ENCODE measurements at regions not wholly inside any gene's neighbourhood (a gene's known extent, or its start where the extent isn't known, plus 50 kb on each side); places are given as distances from the start of the nearest gene placed in this dataset.

GRCh38 chr7:106418094-106418493 is 133.3 kb upstream of the NAMPT start:
- no peak for DNase-seq

GRCh38 chr7:106417273-106417902 is 132.6 kb upstream of the NAMPT start:
- no peak for DNase-seq

DNA sequence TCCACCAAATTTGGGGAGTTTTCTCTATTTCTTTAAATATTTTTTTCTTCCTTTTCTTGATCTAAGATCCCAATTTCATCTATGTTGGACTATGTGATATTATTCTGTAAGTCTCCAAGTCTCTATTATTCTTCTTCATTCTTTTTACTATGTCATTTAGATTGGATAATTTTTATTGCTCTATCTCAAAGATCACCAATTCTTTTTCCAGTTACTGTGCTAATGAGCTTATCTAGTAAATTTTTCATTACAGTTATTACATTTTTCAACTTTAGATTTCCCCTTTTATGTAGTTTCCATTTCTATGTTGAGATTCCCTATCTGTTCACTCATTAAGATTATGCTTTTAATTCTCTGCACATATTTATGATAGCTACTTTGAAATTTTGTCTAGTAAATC is 131.6 kb upstream of the NAMPT start:
- no peak for DNase-seq

- DNase-seq: no peak
Measured at GRCh38 chr7:106415433-106415832, 130.7 kb upstream of the NAMPT start.

DNA sequence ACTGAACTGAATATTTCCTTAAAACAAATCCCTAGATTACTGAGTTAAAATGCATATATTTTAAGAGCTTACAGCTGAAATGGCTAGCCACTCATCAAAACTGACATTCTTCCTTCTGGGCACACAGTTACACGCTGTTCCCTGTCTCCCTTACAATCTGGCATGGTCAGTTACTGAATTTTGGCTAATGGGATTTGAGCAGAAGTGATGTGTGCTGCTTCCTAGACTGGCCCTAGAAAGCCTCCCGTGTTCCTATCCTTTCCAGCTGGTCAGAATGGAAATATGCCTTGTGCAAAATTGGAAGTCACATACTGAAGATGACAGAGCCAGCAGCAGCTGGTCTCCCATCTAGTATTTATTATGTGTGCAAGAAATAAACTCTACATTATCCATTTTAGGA is 128.7 kb upstream of the NAMPT start:
- no peak for DNase-seq

DNA sequence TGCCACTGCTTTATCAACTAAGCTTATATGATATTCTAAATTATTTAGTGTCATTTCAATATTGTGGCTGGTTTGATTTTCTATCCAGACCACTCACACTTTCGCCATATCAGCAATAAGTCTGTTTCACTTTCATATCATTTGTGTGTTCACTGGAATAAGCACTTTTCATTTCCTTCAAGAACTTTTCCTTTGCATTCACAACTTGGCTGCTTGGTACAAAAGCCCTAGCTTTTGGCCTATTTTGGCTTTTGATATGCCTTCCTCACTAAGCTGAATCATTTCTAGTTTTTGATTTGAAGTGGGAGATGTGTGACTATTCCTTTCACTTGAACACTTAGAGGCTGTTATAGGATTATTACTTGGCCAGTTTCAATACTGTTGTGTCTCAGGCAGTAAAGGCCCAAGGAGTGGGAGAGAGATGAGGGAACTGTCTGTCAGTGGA is 120.9 kb upstream of the NAMPT start:
- DNase-seq: no peak

DNA sequence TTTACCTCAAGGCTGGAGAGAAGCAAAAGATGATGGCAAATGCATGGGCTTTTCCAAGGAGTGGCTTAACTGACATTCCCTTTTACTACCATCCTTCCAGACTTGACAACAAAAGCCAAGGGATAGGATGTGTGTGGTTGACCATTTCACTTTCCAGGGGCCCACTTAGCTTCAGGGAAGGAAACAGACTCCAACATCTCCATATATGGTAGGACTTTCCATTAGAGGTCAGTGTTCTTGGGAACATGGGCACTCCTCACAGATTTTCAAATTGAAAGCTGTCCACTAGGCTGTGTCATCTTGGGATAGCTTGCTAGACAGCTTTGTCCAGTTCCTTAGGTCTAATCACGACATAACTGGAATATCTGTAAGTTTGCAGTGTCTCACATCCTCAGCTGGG is 118.1 kb upstream of the NAMPT start:
- DNase-seq: no peak

GRCh38 chr7:106400923-106401322 is 116.1 kb upstream of the NAMPT start:
- no peak for DNase-seq

DNA sequence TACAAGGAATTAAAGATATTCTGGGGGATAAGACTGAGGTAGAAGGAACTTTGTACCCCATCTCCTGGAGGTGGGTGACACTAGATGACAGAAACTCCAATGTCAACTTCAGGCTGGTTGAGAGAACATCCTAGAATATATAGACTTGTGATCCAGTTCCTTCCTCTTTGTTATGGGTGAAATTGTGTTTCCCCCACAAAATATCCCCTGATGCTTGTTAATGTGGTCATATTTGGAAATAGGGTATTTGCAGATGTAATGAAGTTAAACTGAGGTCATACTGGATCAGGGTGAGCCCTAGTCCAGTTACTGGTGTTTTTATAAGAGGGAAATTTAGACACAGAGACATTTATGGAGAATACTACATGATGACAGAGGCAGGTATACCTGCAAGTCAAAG is 114.0 kb upstream of the NAMPT start:
- no peak for DNase-seq

DNA sequence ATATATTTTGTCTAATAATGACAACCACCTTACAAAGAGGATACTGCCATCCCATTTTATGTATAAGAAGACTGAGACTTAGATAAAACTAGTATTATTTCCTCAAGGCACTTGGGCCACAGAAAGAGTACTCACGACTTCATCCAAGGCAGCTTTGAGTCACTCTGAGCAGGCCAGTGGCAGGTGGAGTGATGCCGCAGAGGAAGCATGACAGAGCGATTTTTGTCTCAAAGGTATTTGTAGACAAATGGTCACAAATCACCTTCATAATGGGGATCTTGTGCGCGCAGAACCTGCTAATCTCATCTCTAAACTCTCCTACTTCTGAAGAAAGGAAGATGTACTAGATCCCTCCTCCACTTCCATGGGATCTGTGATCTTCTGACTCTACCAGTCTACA is 113.2 kb upstream of the NAMPT start:
- no peak for DNase-seq

DNA sequence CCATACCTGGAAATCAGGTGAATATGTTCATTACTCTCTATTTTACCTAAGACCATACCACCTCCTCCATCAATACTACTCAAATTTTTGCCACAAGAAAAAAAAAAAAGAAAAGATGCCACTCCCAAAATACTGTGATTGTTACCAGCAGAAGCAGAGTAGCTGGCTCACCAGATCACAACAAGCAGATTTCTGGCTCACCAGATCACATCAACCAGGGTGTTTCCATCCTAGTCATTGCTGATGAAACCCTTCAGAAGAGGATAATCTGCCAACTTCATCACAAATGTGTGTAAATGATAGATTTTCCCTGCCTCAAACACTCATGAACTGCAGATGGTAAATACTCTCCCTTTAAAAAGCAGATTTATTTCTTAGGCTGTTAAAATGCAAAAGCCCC is 109.7 kb upstream of the NAMPT start:
- DNase-seq: no peak

GRCh38 chr7:106393564-106394251 is 108.9 kb upstream of the NAMPT start:
- no peak for DNase-seq

DNA sequence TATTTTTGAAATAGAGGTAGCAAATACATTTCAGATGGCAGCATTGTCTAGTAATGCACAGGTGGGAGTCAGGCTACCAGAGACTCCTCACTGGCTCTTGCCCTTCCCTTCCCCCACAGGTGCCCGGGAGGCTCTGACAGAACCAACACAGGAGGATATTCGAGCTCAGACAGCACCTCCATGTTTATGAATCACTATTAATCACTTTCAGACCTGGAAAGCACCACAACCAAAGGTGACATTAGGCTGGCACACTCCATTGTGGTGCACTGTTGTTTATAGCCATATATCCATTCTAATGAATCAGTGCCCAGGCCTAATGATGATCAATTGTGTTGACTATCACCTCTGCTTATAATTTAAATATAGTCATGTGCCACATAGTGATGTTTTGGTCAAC is 107.8 kb upstream of the NAMPT start:
- DNase-seq: no peak

GRCh38 chr7:106392144-106392543 is 107.4 kb upstream of the NAMPT start:
- DNase-seq: no peak

GRCh38 chr7:106386958-106387357 is 102.2 kb upstream of the NAMPT start:
- no peak for DNase-seq

DNA sequence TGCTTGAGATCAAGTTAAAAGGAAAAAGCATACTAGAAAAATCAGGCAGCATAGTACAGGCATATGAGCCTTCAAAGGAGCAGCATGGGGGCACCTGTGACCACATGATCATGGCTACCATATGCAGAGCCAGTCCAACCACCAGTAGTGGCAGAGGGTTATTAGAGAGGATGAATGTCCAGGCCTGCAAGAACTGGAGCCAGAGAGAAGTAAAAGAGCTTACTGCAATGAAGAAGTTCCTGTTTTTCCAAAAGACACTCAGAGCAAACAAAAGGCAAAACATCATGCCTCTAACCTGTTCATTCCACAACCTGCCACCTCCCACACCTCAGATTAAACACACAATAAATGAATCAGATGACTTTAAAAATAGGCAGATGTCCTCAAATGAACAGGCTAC is 99.6 kb upstream of the NAMPT start:
- no peak for DNase-seq

DNA sequence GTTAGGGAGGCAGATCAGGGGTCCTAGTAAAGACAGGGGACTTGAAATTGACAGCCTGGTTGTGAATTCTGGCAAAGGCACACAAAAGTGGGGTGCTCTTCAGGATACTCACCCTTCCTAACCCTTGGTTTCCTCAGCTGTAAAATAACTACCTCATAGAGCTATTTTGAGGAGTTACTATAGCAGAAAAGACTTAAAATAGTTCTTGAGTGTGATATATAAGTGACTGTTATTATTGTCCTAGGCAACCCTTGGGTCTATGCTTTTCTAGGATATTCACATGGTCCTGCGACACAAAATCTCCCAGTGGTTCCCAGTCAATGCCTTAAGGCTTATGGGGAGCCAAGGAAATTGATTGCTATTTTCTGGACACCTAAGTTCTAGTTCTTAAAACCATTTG is 98.1 kb upstream of the NAMPT start:
- DNase-seq: no peak

GRCh38 chr7:106382129-106382528 is 97.3 kb upstream of the NAMPT start:
- no peak for DNase-seq

GRCh38 chr7:106381252-106381651 is 96.5 kb upstream of the NAMPT start:
- no peak for DNase-seq

GRCh38 chr7:106377847-106378361 is 93.1 kb upstream of the NAMPT start:
- no peak for DNase-seq

DNA sequence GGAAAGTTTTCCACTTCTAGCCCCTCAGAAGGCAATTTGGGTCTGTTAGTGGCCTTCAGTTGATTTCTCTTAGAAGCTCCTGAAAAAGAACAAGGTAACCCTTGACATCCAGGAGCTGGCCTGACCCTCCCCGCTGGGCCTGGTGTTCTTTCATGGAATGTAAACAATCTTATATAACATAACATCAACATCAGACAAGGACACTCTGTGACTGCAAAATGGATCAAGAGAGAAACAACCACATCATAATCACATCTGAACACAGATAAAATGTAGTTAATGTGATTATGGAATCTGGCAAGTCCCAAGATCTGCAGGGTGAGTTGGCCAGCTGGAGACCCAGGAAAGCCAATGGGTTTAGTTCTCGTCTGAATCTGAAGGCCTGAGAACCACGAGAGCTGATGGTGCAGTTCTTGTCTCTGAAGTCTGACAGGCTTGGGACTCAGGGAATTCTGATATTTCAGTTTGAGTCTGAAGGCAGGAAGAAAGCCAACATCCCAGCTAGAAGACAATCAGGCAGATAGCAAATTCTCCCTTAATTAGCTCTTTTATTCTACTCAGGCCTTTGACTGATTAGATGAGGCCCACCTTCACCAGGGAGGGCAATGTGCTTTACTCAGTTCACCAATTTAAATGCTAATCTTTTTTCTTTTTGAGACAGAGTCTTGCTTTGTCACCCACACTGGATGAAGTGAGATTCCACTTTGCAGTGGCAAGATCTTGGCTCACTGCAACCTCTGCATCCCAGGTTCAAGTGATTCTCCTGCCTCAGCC is 91.4 kb upstream of the NAMPT start:
- DNase-seq: no peak

- no peak for DNase-seq
Measured at GRCh38 chr7:106375499-106375898, 90.7 kb upstream of the NAMPT start.

DNA sequence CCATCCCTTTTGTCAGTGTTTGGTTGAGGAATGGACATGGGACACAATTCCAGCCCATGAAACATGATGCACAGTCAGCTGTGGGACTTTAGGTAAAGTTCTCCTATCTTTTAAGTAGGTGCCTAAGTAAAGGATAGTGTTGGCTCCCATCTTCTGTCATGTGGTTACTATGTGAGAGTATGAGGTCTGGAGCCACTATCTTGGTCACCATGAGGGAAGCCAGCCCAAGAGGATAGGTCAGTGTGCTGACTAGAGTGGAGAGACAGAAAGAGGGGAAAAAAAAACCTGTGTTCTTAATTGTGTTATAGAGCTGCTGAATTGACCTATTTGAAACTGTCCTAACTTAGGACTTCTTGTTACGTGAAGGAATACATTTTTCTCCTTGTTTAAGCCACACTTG is 89.7 kb upstream of the NAMPT start:
- DNase-seq: no peak
